ENCODE measurements at regions not wholly inside any gene's neighbourhood (a gene's known extent, or its start where the extent isn't known, plus 50 kb on each side); places are given as distances from the start of the nearest gene placed in this dataset.

GRCh38 chr11:131179836-131180235, 190.6 kb upstream of the NTM start:
- H3K4me3 ChIP-seq (ENCODE audit: control insufficient read depth, low read depth, low read length) = no peak overlapping the region
- DNase-seq (ENCODE audit: low read depth) = no peak
- no peak for TF ChIP-seq CTCF (conservative IDR thresholded peaks at IDR 0.05; ENCODE audit: control insufficient read depth, insufficient read depth, low read depth, low read length)

GRCh38 chr11:131185915-131186314, 184.5 kb upstream of the NTM start:
- no peak for TF ChIP-seq CTCF (conservative IDR thresholded peaks at IDR 0.05; ENCODE audit: control insufficient read depth, insufficient read depth, low read depth, low read length)

GRCh38 chr11:131186629-131187101, 183.8 kb upstream of the NTM start:
- TF ChIP-seq CTCF (conservative IDR thresholded peaks at IDR 0.05; ENCODE audit: control insufficient read depth, insufficient read depth, low read depth, low read length) = no peak
- no peak for DNase-seq (ENCODE audit: low read depth)
- H3K4me3 ChIP-seq (ENCODE audit: control insufficient read depth, low read depth, low read length) = no peak overlapping the region

More at GRCh38 chr11:131185915-131186314, 184.5 kb upstream of the NTM start:
- H3K4me3 ChIP-seq (ENCODE audit: control insufficient read depth, low read depth, low read length) = no peak overlapping the region
- no peak for DNase-seq (ENCODE audit: low read depth)

GRCh38 chr11:131190446-131190845, 180.0 kb upstream of the NTM start:
- no peak overlapping the region for H3K4me3 ChIP-seq (ENCODE audit: control insufficient read depth, low read depth, low read length)
- no peak for TF ChIP-seq CTCF (conservative IDR thresholded peaks at IDR 0.05; ENCODE audit: control insufficient read depth, insufficient read depth, low read depth, low read length)
- DNase-seq (ENCODE audit: low read depth) = no peak

- DNase-seq (ENCODE audit: low read depth) = no peak
- no peak for TF ChIP-seq CTCF (conservative IDR thresholded peaks at IDR 0.05; ENCODE audit: control insufficient read depth, insufficient read depth, low read depth, low read length)
- no peak overlapping the region for H3K4me3 ChIP-seq (ENCODE audit: control insufficient read depth, low read depth, low read length)
Observed at GRCh38 chr11:131191606-131192005, 178.8 kb upstream of the NTM start.

- TF ChIP-seq CTCF (conservative IDR thresholded peaks at IDR 0.05; ENCODE audit: control insufficient read depth, insufficient read depth, low read depth, low read length) = no peak
- no peak overlapping the region for H3K4me3 ChIP-seq (ENCODE audit: control insufficient read depth, low read depth, low read length)
- no peak for DNase-seq (ENCODE audit: low read depth)
Observed at GRCh38 chr11:131192628-131193027, 177.8 kb upstream of the NTM start.

- no peak overlapping the region for H3K4me3 ChIP-seq (ENCODE audit: control insufficient read depth, low read depth, low read length)
- TF ChIP-seq CTCF (conservative IDR thresholded peaks at IDR 0.05; ENCODE audit: control insufficient read depth, insufficient read depth, low read depth, low read length) = no peak
- DNase-seq (ENCODE audit: low read depth) = no peak
Observed at GRCh38 chr11:131193031-131193501, 177.3 kb upstream of the NTM start.
